HPDE6-E6E7 (cell line): ENCODE measurements at regions not wholly inside any gene's neighbourhood (a gene's known extent, or its start where the extent isn't known, plus 50 kb on each side); places are given as distances from the start of the nearest gene placed in this dataset.

Source experiments
- DNase-seq: peaks from one replicate; pipeline ENCODE4 v3.0.0; 2011; ENCODE audit warnings: missing footprints; ENCODE audit errors: extremely low spot score

DNA sequence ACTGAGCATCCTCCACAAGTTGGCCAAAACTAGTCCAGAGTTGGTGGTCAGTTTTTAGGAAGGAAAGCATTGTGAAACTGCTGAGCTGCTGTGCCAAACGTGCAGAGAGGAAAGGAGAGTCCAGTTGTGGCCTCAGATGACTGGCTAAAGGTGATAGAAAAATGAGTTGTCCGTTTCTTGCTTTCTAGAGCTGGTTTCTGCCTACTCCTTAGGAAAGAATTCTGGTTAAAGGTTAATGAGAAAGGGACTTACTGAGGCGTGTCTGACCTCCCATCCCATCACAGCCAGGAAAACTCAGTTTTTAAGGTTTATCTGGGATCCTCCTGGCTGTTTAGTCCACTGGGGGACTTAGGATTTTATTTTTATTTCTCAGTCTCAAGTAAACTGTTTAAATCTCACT lies 1186.3 kb downstream of the UQCRFS1 start:
- no peak for DNase-seq

DNA sequence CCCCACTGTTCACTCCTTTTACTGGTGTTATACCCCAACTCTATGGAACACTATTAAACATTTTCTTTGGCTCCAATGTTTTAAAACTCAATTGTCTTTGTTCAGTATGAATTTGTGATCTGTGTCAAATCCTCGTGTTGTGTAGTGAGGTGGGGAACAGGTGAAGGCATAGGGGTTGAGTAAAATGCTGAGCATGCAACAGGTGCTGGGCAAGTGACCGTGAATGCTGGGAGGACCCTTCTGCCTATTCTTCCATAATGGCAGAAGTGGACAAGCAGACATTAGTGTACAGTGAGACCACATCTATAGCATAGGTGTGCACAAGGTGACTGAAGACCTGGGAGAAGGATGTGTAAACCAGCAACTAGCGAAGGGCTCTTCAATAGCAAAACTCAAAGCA lies 1188.0 kb downstream of the UQCRFS1 start:
- DNase-seq: no peak

DNA sequence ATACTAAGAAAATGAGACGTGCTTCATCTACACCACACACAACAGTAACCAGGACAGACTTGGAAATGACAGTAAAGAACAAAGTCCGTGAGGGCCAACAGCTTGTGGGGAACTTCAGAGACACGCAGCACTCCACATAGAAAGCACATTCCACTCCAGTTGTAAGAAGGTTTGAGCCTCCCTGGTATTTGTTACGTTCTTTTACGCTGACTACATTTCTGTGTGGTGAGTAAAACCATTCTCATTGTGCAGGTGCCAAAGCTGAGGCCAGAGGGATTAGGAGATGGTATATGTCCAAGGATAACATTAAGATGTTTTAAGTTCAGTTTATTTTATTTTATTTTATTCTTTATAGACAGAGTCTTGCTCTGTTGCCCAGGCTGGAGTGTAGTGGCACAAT lies 1189.9 kb downstream of the UQCRFS1 start:
- no peak for DNase-seq

DNA sequence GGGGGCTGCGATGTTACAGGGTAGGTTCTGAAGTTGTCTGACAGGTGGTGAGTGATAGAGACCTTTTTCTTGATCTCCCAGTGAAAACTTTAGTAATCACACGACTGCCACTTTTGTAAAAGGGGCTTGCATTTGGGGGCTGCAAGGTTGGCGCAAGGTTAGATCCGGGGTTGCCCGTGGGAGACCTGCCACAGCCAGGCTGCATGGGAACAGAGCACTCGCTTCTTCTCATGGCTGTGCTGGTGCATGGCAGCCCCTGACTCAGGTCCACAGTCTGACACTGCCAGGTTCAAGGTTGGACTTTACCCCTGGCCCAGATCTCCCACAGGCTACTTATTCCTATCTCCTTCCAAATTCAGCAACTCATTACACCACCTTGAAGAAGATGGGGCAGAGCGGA lies 1190.4 kb downstream of the UQCRFS1 start:
- DNase-seq: no peak

DNA sequence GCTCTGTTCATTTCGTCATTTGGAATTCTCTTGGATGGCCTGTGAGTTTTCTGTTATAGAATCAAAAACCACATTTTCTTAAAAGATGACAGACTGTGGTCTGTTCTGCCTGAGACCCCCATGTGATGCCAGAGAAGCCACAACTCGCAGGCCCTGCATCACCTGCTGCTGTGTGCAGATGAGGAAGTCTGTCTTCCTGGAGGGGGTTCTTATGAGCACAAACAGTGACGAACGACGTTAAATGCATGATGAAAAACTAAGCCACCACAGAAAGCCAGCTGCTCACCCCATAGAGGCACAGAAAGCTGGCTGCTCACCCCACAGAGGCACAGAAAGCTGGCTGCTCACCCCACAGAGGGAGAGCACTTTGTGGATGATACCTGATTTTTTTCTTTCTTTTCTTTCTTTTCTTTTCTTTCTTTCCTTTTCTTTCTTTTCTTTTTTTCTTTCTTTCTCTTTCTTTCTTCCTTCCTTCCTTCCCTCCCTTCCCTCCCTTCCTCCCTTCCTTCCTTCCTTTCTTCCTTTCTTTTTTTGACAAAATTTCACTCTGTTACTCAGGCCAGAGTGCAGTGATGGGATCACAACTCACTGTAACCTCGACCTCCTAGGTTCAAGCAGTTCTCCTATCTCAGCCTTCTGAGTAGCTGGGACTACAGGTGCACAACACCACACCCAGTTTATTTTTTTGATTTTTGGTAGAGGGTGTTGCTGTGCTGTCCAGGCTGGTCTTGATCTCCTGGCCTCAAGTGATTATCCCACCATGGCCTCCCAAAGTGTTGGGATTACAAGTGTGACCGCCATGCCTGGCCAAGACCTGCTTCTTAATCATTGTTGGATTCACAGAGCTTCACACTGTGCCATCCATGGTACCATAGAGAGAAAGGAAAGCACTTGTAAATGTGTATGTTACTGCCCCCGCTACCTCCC lies 1191.4 kb downstream of the UQCRFS1 start:
- no peak for DNase-seq

DNA sequence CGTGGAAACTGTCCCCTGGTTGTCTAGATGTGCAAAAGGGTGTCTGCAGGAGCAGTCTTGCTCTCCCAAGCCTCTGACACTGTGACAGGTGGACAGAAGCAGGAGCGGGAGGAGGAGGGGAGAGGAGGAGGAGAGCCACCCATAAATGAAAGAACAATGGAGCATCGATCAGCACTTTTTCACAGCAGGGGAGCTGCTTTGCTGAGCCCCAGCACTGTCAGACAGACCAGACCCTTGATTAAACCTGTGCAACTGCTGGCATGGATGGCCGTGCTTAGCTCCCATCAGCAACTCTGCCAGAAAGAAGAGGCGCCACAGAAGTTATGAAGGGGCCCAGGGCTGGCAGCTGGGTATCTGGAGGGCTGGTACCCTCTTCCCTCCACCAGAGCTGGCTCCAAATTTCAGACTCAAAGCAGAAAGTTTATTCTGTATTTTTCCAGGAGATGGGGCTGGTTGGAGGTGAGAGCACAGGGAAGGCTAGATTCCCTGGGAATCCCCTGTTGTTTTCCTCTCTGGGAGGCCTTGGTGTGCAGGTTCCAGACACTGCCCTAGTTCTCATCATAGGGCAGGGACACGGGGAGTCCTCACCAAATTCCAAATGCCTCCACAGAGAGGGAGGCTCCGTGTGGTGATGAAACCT lies 1192.2 kb downstream of the UQCRFS1 start:
- no peak for DNase-seq

DNA sequence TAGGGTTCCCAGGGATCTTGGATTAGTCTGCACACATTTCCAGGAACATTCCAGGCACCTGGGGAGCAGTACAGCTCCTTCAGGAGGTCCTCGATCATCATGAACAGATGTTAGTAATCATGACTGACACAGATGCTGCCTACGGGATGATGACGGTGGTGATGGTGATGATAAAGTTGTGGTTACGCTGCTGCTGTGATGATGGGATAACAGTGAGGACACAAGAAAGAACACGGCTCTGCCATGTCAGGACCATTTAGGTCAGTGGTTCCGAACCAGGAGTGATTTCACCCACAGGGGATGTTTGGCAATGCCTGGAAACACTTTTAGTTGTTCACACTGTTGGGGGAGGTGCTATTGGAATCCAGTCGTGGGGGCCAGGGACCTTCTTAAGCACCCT lies 1193.0 kb downstream of the UQCRFS1 start:
- DNase-seq: no peak

DNA sequence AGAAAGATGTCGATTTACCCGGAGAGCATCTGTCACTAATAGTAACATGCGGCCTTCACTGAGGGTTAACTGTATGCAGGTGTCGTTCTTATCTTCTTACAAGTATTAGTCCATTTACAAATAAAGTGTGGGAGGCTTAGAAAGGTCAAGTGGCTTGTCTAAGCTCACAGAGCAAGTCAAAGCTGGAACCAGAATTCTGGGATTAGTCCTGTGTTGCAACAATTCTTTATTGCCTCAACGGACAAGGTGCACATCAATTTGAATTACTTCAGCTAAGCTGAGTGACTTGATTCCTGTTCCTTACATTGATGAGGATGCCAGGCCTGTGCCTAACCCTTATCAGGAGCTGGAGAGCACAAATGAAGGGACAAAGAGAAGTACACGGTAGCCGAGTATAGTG lies 1193.6 kb downstream of the UQCRFS1 start:
- DNase-seq: no peak

DNA sequence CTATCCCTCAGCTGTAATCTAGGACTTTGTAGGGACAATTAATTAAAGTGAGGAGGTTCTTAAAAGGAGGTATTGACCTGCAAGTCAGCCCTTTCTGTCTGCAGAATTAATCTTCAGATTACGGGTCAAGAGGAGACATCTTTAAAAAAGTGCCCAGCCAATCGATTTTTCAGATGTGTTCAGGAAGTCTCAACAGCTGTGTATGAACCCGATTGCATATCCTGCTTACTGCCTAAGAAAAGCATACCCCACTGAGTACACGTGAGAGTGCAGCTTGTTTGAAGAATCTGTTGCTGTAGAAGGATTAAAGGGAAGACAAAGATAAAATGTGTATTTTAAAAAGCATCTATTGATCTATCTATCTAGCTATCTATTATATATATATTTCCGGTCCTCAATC lies 1194.5 kb downstream of the UQCRFS1 start:
- DNase-seq: no peak

DNA sequence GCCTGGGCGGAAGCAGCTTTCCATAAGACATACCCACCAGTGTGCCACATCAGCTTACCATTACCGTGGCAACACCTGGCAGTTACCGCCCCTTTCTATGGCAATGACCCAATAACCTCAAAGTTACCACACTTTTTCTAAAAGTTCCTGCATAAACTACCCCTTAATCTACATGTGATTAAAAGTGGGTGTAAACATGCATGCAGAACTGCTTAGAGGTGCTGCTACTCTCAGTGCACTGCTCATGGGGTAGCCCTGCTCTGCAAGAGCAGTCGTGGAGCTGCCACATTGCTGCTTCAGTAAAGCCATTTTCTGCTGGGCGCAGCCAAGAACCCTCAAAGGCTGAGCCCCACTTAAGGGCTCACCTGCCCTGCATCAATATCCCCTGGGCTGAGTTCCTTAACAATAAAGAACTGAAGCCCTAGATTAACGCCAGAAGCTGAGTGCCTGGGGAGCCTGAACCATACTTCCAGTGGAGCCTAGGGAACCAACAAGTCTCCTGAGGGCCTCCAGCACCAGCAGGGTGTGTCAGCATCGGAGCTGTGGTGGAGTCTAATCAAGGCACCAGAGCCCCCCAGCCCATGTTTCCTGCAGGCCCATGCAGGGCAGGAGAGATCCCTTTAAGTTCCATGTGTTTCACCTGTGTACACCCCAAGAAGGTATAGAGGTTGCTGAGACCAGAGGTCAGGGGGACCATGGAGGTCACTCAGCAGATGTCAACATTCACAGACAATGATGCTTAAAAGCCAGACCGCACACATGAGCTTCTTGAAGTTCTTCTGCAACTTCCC lies 1198.1 kb downstream of the UQCRFS1 start:
- DNase-seq: no peak

DNA sequence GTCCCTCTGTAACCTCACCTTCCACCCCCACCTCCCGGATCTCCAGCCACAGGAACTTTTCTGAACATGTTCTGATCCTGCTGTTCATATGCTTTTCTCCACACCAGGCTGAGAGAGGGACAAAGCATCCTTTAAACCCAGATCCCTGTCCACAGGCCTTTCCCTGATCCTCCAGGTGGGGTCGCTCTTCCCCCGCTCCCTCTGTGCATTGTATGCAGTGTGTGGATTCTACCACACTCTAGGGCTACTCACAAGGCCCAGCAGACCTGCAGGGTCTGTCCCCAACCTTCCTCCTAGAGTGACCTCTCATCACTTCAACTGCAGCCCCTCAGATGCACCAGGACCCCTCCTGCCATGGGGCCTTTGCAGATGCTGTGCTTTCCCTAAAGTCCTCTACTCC lies 1200.6 kb downstream of the UQCRFS1 start:
- DNase-seq: no peak

DNA sequence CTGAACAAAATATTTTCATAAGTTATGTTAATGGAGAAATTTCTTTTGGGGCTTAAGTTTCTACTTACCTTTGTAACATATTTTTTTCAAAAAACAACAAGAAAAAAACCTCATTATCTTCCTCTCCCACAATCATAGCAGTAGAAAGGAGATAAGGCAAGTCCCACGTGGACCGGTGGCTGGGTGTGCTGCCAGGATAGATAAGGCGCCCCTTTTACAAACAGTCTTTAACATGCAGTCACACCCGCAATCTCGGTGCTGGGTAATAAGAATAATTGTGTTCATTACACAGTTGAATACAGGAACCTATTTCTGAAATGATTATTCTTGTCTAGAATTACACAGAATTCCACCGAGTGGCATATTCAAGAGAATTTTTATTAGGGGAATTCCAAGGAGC lies 1202.3 kb downstream of the UQCRFS1 start:
- no peak for DNase-seq

DNA sequence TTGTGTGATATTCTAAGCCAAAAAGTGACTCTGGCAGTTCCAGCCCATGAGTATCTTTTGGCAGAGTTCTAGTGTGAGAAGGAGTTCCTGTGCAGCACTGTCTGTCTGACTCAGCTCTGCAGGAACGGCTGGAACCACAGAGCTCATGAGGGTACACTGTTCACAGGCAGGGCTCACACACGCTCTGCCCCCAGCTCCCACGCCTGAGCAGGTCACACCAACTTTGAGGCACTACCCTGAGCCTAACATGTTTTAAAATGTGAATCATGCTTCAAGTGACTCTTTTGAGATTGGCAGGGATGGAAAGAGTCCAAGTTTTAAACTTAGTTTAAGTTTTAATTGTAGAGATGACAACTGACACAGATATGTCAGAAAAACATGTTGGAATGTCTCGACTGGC lies 1203.3 kb downstream of the UQCRFS1 start:
- DNase-seq: no peak

DNA sequence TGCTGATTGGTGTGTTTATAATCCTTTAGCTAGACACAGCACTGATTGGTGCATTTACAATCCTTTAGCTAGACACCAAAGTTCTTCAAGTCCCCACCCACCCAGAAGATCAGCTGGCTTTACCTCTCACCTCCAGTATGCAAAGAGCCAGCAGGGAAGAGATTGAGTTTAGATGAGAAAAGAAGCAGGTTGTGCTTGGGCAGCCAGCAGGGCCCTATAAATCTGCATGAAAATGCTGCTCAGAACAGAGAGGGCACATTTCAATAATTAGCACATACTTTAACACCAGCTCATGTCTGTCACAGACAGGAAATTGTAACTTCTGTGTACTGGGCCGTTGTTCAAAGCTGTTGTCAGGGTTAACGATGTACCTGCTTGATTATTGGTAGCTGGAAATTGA lies 1204.3 kb downstream of the UQCRFS1 start:
- DNase-seq: no peak

DNA sequence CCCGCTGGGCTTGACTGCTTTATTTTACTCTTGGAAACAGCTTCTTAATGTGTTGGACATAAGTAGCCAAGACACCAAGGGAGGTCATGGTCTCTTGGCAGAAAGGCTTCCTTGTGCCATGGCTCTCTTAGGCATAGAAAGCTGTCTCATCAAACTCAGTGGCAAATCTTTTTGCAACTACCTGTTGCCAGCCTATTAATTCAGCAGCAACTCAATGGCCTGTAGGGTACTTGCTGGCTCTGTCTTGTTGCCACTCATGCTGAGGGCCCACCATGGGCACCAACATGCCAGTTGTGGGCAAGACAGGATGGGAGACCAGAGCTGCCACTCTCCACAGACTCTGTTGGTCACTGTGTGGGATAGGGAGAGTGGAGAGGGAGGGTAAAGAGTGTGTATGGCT lies 1209.4 kb downstream of the UQCRFS1 start:
- DNase-seq: no peak

DNA sequence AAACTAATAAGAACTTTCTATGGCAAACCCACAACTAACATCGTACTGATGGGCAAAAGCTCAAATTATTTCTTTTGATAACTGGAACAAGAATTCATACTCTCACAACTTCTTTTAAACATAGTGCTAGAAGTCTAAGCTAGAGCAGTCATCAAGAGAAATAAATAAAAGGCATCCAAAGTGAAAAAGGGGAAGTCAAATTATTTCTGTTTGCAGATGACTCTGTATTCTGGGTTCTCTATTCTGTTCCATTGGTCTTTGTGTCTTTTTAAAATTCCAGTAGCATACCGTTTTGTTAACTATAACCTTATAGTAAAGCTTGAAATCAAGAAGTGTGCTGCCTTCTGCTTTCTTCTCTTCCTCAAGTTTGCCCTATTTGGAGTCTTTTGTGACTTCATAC lies 1215.9 kb downstream of the UQCRFS1 start:
- DNase-seq: no peak

DNA sequence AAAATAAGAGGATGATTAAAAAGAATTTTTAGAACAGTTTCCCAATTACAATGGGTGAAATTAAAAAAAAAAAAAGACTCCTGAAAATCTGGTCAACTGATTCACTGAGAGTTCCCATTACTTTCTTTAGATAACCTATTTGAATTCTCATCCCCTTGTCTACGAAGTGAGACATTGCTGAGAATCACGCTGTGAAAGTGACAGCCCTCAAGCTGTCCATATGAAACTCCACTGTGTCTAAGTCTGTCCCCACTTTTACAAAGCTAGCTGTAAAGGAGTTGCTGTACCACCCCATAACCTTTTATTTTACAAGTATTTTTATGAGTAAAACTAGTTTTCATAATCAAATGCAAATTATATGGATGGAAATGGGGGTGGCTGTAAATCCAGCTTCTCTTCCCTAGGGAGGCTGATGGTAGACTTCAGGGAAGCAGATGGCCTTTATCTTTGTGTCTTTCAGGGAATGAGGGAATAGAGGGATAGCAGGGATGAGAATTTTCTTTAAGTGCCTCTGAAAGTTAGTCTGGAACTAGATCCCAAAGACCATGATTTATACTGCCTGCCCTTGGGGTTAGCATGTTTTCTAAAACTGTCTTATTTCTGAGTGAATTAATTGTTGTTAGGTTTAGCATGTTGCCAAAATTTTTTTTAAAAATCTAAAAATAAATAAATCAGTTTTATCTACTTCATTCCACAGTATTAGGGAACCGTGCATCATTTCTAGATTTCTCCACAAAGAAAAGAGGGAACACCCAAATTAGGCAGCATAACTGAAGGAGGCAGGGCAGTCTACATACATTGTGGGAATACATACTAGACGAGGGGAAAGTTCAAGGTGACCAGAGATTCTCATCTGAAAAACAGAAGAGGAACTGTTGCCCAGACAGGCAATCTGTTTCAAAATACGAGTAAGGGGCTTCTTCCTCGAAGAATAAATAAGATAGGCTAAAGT lies 1219.1 kb downstream of the UQCRFS1 start:
- DNase-seq: no peak

DNA sequence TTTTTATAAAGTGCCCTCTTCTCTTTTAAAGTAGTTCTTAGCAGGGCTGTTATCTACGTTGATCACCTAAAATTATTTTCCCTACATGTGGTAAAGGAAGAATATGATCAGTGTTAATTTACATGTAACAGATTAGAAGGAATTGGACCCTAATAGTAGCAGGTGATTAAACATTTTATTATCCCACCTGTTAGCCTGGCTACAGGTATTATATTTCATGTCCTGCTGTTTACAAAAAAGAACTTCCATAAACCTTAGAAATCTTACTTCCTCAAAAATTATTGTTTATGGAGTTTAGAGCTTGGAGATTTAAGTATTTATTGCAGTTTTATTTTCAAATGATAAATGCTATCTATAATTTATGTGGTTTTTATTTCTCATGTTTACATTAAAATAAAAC lies 1226.7 kb downstream of the UQCRFS1 start:
- no peak for DNase-seq

DNA sequence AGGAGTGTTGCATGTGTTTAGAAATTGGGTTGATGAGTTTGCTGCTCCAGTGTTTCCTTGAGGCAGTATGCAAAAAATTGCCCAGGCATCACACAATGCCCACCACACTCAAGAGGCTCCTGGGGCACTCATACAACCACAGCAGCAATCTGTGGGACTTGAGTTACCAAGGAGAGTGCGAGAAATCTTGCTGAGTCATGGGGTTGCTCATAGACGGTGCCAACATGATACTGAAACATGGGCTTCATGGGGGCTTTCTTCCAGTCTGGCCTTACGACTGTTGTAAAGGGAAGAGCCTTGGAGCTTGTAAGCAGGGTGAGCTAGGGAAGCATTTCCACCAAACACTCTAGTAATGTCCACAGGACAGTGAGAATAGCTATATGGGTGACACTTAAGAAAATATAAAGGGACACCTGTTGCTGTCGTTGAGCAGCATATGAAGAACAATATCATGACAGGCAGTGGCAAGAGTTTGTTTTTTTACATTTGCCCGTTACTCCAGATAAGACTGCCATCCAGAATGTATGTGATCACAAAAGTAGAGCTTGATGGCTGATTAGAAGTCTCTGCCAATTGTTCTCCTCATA lies 1237.4 kb downstream of the UQCRFS1 start:
- DNase-seq: no peak

DNA sequence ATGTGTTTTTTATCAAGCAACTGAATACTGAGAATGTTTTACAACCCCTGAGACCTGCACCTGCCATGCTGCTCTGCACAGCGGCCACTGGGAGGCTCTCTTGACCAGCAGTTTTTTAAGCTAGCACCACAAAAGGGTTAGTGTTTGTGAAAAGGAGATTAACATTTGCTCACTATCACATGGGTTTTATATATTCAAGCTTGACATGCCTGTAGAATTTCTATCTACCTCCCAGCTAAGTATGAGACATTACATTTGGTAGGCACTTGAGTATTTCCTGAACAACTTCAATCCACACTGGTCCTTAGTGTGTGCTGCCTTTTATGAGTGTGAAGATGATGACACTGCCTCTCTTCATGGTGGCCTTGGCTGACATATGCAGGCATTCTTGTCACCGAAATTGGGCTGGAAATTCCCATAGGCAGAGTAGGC lies 1238.9 kb downstream of the UQCRFS1 start:
- no peak for DNase-seq
